ENCODE measurements at regions not wholly inside any gene's neighbourhood (a gene's known extent, or its start where the extent isn't known, plus 50 kb on each side); places are given as distances from the start of the nearest gene placed in this dataset.

- Histone ChIP-seq H3K14ac (ENCODE audit: insufficient read length) (no peak overlapping the region), H3K36me3 (ENCODE audit: control insufficient read depth in 2 of 4, insufficient read depth in 4 of 4, low read length in 3 of 4) (no peaks in the 10 kb centered on the region), H3K23me2 (ENCODE audit: low read depth, low read length) (no peaks in the 10 kb centered on the region), H4K8ac (ENCODE audit: extremely low read depth, insufficient read depth, low read length) (no peak overlapping the region), H3K27ac (ENCODE audit: low read depth, low read length) (no peak overlapping the region), H3K9me3 (ENCODE audit: insufficient read depth in 2 of 2, low read depth in 1 of 2, low read length in 1 of 2) (no peaks in the 10 kb centered on the region), H3K23ac (ENCODE audit: insufficient read length) (no peak overlapping the region), H4K20me1 (replicated peaks in 1 of 2; ENCODE audit: control insufficient read depth in 1 of 2, insufficient read depth in 2 of 2, low read length in 2 of 2) (peaks cover 0 to 3% of the 10 kb centered on the region in 2 experiments), H3K18ac (ENCODE audit: extremely low read depth, low read length) (no peak overlapping the region), H2BK12ac (ENCODE audit: low read depth, low read length) (no peak overlapping the region), H3K27me3 (replicated peaks in 1 of 4; ENCODE audit: control insufficient read depth in 3 of 4, extremely low read depth in 1 of 4, insufficient read depth in 3 of 4, low read length in 3 of 4) (no peaks in the 10 kb centered on the region), H2AK5ac (ENCODE audit: low read depth, low read length) (no peak overlapping the region), H4K5ac (ENCODE audit: insufficient read length, low read depth, low read length) (no peak overlapping the region), H2BK15ac (ENCODE audit: low read length) (no peak overlapping the region), H3K9ac (replicated peaks in 1 of 4; ENCODE audit: extremely low read depth in 1 of 4, low read depth in 3 of 4, low read length in 3 of 4) (no peak overlapping the region), H2BK120ac (replicated peaks; ENCODE audit: low read depth, low read length) (no peak overlapping the region), H3K79me1 (ENCODE audit: low read depth, low read length) (no peaks in the 10 kb centered on the region), H4K91ac (replicated peaks; ENCODE audit: insufficient read length, low read length) (no peak overlapping the region), H3K4me3 (ENCODE audit: extremely low read depth in 1 of 4, insufficient read depth in 2 of 4, low read depth in 3 of 4, low read length in 4 of 4) (no peak overlapping the region), H3K79me2 (ENCODE audit: control insufficient read depth in 1 of 2, insufficient read depth in 2 of 2, low read length in 2 of 2) (no peaks in the 10 kb centered on the region), H2BK5ac (ENCODE audit: low read depth, low read length) (no peak overlapping the region), H2AFZ (ENCODE audit: low read length) (no peak overlapping the region), H3K56ac (replicated peaks; ENCODE audit: insufficient read length, low read depth, low read length) (no peak overlapping the region), H2BK20ac (ENCODE audit: low read length) (no peak overlapping the region), H3K4ac (replicated peaks; ENCODE audit: insufficient read length, low read depth, low read length) (no peak overlapping the region), H3K4me2 (ENCODE audit: insufficient read depth in 1 of 2, low read depth in 2 of 2, low read length in 2 of 2) (no peak overlapping the region), H3K4me1 (replicated peaks in 1 of 4; ENCODE audit: control insufficient read depth in 3 of 4, insufficient read depth in 4 of 4, low read length in 3 of 4) (no peaks in the 10 kb centered on the region)
- FAIRE-seq (no peak), DNase-seq (ENCODE audit: low read depth in 1 of 2, low spot score in 2 of 2) (no peak)
- ChIA-PET POLR2A (ENCODE audit: partially characterized antibody) (no interaction called here), CTCF (ENCODE audit: partially characterized antibody) (no interaction called here)
- no peak for TF ChIP-seq EZH2 (IDR thresholded peaks at IDR 0.05; ENCODE audit: low read depth, low read length, severe bottlenecking)
- TF ChIP-seq KDM4A (IDR thresholded peaks at IDR 0.05; ENCODE audit: low read depth, low read length, severe bottlenecking): no peak
- TF ChIP-seq CTBP2 (IDR thresholded peaks at IDR 0.05; ENCODE audit: borderline replicate concordance, insufficient read depth, insufficient read length, low read length): no peak
- no peak for TF ChIP-seq SRF (IDR thresholded peaks at IDR 0.05; ENCODE audit: low read depth, low read length)
- TF ChIP-seq ATF3 (IDR thresholded peaks at IDR 0.05; ENCODE audit: insufficient read depth, low read depth, low read length): no peak
- no peak for TF ChIP-seq SUZ12 (IDR thresholded peaks at IDR 0.05; ENCODE audit: low read length)
- TF ChIP-seq CEBPB (IDR thresholded peaks at IDR 0.05; ENCODE audit: low read depth, low read length): no peak
- TF ChIP-seq JUN (IDR thresholded peaks at IDR 0.05; ENCODE audit: low read depth, low read length): no peak
- TF ChIP-seq SIRT6 (IDR thresholded peaks at IDR 0.05; ENCODE audit: low read length): no peak
- no peak for TF ChIP-seq KDM1A (IDR thresholded peaks at IDR 0.05; ENCODE audit: borderline replicate concordance, low read length)
- TF ChIP-seq ASH2L (IDR thresholded peaks at IDR 0.05; ENCODE audit: low read length): no peak
Measured at GRCh38 chr3:124213641-124214040, 221.7 kb upstream of the ROPN1 start.
